PC-3 (cell line): ENCODE measurements at regions not wholly inside any gene's neighbourhood (a gene's known extent, or its start where the extent isn't known, plus 50 kb on each side); places are given as distances from the start of the nearest gene placed in this dataset.
"Not testable (repeated sequence)": the region's sequence is repeated elsewhere in the genome, so short reads cannot be mapped to it uniquely, and the experiment has no call there.

Experiments
- ATAC-seq: fragments of 200-7000 bp; cut with Tn5 transposase; 2 replicates; pipeline ENCODE4 v1.9.1; 2020; ENCODE audit warnings: mild to moderate bottlenecking, moderate library complexity
- BruUV-seq: library from RNA; stranded (reverse); fragments of 400-500 nt; replicated peaks from 2 replicates; lab custom pipeline; 2021; lab: Mats Ljungman, UMichigan
- CTCF ChIA-PET: fragments of 300-600 bp; sonication (Branson Sonifier 250); formaldehyde crosslinking; loops from one replicate; lab custom pipeline; 2022; ENCODE audit warnings: antibody characterized with exemption; lab: Charles Lee
- POLR2A ChIA-PET: fragments of 300-600 bp; sonication (Branson Sonifier 250); formaldehyde crosslinking; loops from one replicate; lab custom pipeline; 2022; ENCODE audit warnings: antibody characterized with exemption; ENCODE audit not compliant: unreplicated experiment; lab: Charles Lee
- DNase-seq: peaks from one replicate; pipeline ENCODE4 v3.0.0-alpha.2; 2015
- H2AFZ ChIP-seq: fragments of 300-600 bp; sonication (generic); 2 replicates; pipeline ENCODE4 v1.6.0; 2016; ENCODE audit warnings: antibody characterized with exemption, low read length
- H3F3A ChIP-seq: fragments of 300-600 bp; sonication (generic); one replicate; pipeline ENCODE4 v1.6.0; 2017; ENCODE audit warnings: antibody characterized with exemption, low read length, control low read depth, mild to moderate bottlenecking; ENCODE audit not compliant: unreplicated experiment
- H3K27ac ChIP-seq: fragments of 300-600 bp; sonication (generic); 2 replicates; pipeline ENCODE4 v1.5.1; 2016; ENCODE audit warnings: mild to moderate bottlenecking, low read length
- H3K27me3 ChIP-seq: fragments of 300-600 bp; sonication (generic); 2 replicates; pipeline ENCODE4 v1.6.1; 2016; ENCODE audit warnings: low read length, mixed read lengths
- H3K36me3 ChIP-seq: fragments of 300-600 bp; sonication (generic); 2 replicates; pipeline ENCODE4 v1.6.1; 2016; ENCODE audit warnings: low read depth, mixed run types, low read length, mixed read lengths
- H3K4me1 ChIP-seq: fragments of 300-600 bp; sonication (generic); 2 replicates; pipeline ENCODE4 v1.5.1; 2016; ENCODE audit warnings: low read length; ENCODE audit not compliant: insufficient read depth
- H3K4me2 ChIP-seq: fragments of 300-600 bp; sonication (generic); 2 replicates; pipeline ENCODE4 v1.6.0; 2016; ENCODE audit warnings: low read length
- H3K4me3 ChIP-seq: fragments of 300-600 bp; sonication (generic); 2 replicates; pipeline ENCODE4 v1.5.1; 2016; ENCODE audit warnings: mild to moderate bottlenecking, low read length, mixed read lengths
- H3K79me2 ChIP-seq: fragments of 300-600 bp; sonication (generic); 2 replicates; pipeline ENCODE4 v1.6.1; 2017; ENCODE audit warnings: low read length, mixed read lengths
- H3K9ac ChIP-seq: fragments of 300-600 bp; sonication (generic); 2 replicates; pipeline ENCODE4 v1.6.0; 2016; ENCODE audit warnings: mild to moderate bottlenecking, low read length
- H3K9me2 ChIP-seq: fragments of 300-600 bp; sonication (generic); replicated peaks from 2 replicates; pipeline ENCODE4 v1.6.1; 2016; ENCODE audit warnings: mixed run types, low read length, mixed read lengths
- H3K9me3 ChIP-seq: fragments of 300-600 bp; sonication (generic); 2 replicates; pipeline ENCODE4 v1.6.1; 2016; ENCODE audit warnings: low read length, mixed read lengths
- H4K20me1 ChIP-seq: fragments of 300-600 bp; sonication (generic); 2 replicates; pipeline ENCODE4 v1.6.1; 2016; ENCODE audit warnings: low read length, mixed read lengths
- EZH2 ChIP-seq: fragments of 300-600 bp; sonication (generic); IDR thresholded peaks from one replicate; pipeline ENCODE4 v1.6.1; 2017; ENCODE audit warnings: antibody characterized with exemption, mild to moderate bottlenecking, low read length; ENCODE audit not compliant: unreplicated experiment
- EZH2phosphoT487 ChIP-seq: fragments of 300-600 bp; sonication (generic); IDR thresholded peaks from 2 replicates; pipeline ENCODE4 v1.6.1; 2018; ENCODE audit warnings: mild to moderate bottlenecking, antibody characterized with exemption, low read length, borderline replicate concordance
- intact Hi-C: fragments of 100-400 bp; cut with micrococcal nuclease; formaldehyde crosslinking; loops from 2 replicates; pipeline ENCODE4 v1.9.0; 2023
- TF ChIP-seq, protein P1 (sequence below): fragments of 300-600 bp; sonication (generic); conservative IDR thresholded peaks from 2 replicates; pipeline ENCODE4 v1.5.1; 2017; ENCODE audit warnings: antibody characterized with exemption, low read depth, mild to moderate bottlenecking, low read length

DNA sequence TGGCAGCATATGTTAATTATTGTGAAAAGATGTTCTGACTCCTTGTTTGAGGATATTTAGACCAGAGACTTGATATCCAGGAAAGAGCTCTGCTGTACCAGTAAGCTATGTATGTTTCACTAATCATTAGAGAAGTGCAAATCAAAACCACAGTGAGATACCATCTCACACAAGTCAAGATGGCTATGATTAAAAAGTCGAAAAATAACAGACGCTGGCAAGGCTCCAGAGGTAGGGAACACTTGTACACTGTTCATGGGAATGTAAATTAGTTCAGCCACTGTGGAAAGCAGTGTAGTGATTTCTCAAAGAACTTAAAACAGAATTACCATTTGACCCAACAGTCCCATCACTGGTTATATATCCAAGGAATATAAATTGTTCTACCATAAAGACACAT is 171.6 kb downstream of the DPY19L2 start:
- Histone ChIP-seq H3K9ac (no peak overlapping the region), H3K9me3 (no peaks in the 10 kb centered on the region), H3K4me1 (no peaks in the 10 kb centered on the region), H2AFZ (no peak overlapping the region), H3K9me2 (no peaks in the 10 kb centered on the region), H3F3A (no peaks in the 10 kb centered on the region), H4K20me1 (no peaks in the 10 kb centered on the region), H3K27ac (no peak overlapping the region), H3K27me3 (peaks cover 45% of the 10 kb centered on the region), H3K36me3 (no peaks in the 10 kb centered on the region), H3K4me3 (no peak overlapping the region), H3K4me2 (no peak overlapping the region), H3K79me2 (no peaks in the 10 kb centered on the region)
- intact Hi-C loops = no loop called here
- TF ChIP-seq, protein P1, sequence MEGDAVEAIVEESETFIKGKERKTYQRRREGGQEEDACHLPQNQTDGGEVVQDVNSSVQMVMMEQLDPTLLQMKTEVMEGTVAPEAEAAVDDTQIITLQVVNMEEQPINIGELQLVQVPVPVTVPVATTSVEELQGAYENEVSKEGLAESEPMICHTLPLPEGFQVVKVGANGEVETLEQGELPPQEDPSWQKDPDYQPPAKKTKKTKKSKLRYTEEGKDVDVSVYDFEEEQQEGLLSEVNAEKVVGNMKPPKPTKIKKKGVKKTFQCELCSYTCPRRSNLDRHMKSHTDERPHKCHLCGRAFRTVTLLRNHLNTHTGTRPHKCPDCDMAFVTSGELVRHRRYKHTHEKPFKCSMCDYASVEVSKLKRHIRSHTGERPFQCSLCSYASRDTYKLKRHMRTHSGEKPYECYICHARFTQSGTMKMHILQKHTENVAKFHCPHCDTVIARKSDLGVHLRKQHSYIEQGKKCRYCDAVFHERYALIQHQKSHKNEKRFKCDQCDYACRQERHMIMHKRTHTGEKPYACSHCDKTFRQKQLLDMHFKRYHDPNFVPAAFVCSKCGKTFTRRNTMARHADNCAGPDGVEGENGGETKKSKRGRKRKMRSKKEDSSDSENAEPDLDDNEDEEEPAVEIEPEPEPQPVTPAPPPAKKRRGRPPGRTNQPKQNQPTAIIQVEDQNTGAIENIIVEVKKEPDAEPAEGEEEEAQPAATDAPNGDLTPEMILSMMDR = no peak
- TF ChIP-seq EZH2 = no peak
- TF ChIP-seq EZH2phosphoT487 = no peak
- ChIA-PET CTCF (no interaction called here), POLR2A (no interaction called here)
- DNase-seq (no peak), ATAC-seq (no peak)
- no TSS peak for BruUV-seq

DNA sequence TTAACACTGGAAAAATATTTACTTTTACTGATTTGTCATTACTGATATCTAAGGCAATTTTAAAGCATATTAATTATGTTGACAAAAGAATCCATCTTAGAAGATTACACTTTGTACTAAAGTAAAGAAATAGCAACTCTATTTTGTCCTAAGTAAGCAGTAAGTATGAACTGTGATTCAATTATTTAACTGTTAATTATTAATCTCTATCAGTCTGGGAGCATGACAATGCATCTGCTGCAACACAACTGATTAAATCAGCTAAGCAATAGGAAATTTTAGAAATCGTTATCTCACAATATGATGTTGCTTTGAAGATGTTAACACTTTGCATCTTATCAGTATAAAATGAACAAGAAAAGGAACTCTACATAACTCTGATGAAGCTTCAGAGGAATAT is 172.3 kb downstream of the DPY19L2 start:
- CTCF ChIA-PET = no interaction called here
- DNase-seq (no peak), ATAC-seq (no peak)
- intact Hi-C loops = no loop called here
- no TSS peak for BruUV-seq
- H3K79me2 ChIP-seq = no peaks in the 10 kb centered on the region
- POLR2A ChIA-PET = no interaction called here
- no peak overlapping the region for H3K9ac ChIP-seq
- H3K36me3 ChIP-seq = no peaks in the 10 kb centered on the region
- H3F3A ChIP-seq = no peaks in the 10 kb centered on the region
- no peaks in the 10 kb centered on the region for H4K20me1 ChIP-seq
- TF ChIP-seq EZH2 = no peak
- TF ChIP-seq, protein P1 = no peak
- no peak overlapping the region for H2AFZ ChIP-seq
- H3K9me3 ChIP-seq = no peaks in the 10 kb centered on the region
- no peaks in the 10 kb centered on the region for H3K4me1 ChIP-seq
- no peaks in the 10 kb centered on the region for H3K9me2 ChIP-seq
- H3K27me3 ChIP-seq = peaks cover 40% of the 10 kb centered on the region
- no peak overlapping the region for H3K27ac ChIP-seq
- no peak overlapping the region for H3K4me3 ChIP-seq
- no peak overlapping the region for H3K4me2 ChIP-seq

DNA sequence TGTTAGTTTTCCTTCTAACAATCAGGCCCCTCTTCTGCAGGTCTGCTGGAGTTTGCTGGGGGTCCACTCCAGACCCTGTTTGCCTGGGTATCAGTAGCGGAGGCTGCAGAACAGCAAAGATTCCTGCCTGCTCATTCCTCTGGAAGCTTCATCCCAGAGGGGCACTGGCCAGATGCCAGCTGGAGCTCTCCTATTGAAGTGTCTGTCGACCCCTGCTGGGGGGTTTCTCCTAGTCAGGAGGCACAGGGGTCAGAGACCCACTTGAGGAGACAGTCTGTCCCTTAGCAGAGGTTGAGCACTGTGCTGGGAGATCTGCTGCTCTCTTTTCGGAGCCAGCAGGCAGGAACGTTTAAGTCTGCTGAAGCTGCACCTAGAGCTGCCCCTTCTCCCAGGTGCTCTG is 174.9 kb downstream of the DPY19L2 start:
- POLR2A ChIA-PET, intact Hi-C loops, DNase-seq, H3K79me2 ChIP-seq, CTCF ChIA-PET, H3K4me1 ChIP-seq, H4K20me1 ChIP-seq, H3K9me3 ChIP-seq, H3K4me3 ChIP-seq, ATAC-seq, H3F3A ChIP-seq, H2AFZ ChIP-seq, H3K9me2 ChIP-seq, H3K27ac ChIP-seq, H3K9ac ChIP-seq, H3K4me2 ChIP-seq, BruUV-seq, H3K36me3 ChIP-seq: not testable (repeated sequence)
- peaks cover 29% of the 10 kb centered on the region; the same call in 1 of the 2 replicates for H3K27me3 ChIP-seq
